ENCODE measurements at regions not wholly inside any gene's neighbourhood (a gene's known extent, or its start where the extent isn't known, plus 50 kb on each side); places are given as distances from the start of the nearest gene placed in this dataset.
"Not testable (repeated sequence)": the region's sequence is repeated elsewhere in the genome, so short reads cannot be mapped to it uniquely, and the experiment has no call there.

GRCh38 chr12:27863839-27864238 lies 83.8 kb upstream of the MANSC4 start:
- no peak for DNase-seq (ENCODE audit: low spot score)

GRCh38 chr12:27861428-27862167 lies 81.6 kb upstream of the MANSC4 start:
- DNase-seq (ENCODE audit: low spot score), result no peak

GRCh38 chr12:27859648-27860047 lies 79.6 kb upstream of the MANSC4 start:
- DNase-seq (ENCODE audit: low spot score), result no peak

- not testable (repeated sequence) for DNase-seq (ENCODE audit: low spot score)
Observed at GRCh38 chr12:27857006-27857405, 77.0 kb upstream of the MANSC4 start.

- DNase-seq (ENCODE audit: low spot score), result no peak
Observed at GRCh38 chr12:27852742-27853141, 72.7 kb upstream of the MANSC4 start.

Data from kidney tubule cell (primary cell).